SK-N-DZ (cell line): ENCODE measurements at regions not wholly inside any gene's neighbourhood (a gene's known extent, or its start where the extent isn't known, plus 50 kb on each side); places are given as distances from the start of the nearest gene placed in this dataset.

Source experiments
- DNase-seq: peaks from one replicate; pipeline ENCODE4 v3.0.0-alpha.2; 2015; ENCODE audit warnings: low spot score

DNA sequence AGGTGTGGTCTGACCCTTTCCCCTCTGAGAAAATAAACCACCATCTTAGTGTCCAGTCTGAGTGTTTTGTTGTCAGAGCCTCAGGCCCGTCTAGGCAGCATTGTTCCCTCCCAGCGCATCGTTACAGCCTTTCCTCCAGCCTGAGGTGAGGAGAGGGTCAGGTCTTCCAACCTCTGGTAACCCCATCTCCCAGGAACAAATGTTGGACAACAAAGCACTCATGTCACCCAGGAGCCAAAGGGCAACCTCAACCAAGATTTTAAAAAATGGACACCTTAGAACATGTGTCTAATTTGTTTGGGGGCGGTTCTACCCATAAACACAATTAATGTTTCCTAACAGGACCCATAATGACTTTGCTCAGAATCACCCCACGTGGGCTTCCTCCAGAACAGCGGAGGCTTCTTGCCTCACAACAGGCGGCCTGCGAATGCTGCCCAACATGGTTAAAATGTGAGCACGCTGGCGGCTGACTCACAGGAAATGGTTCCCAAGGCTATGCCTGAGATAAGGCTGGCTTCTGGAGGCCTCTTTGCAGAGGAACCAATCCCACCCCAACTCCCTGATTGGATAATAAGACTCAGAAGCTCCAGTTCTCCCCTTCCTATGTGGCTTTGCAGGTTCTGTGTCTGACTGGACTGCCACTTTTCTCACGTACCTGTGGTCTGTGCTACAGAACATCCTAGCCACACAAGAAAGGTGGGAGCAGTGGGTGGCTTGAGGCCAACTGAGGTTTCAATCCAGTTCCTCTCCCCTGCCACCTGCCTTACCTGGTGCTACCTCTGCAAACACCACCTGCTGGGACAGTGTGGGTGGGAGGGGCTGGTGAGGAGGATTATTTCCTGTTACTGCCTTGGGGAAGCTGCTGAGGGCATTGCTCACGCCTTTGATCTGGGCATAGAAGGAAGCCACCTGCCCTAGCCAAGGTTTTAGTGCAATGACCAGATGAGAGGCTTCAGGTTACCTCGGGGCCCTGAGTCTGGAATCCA, 108.8 kb downstream of the B3GNT2 start:
- DNase-seq, result no peak

GRCh38 chr2:62303788-62304187, 107.9 kb downstream of the B3GNT2 start:
- DNase-seq, result no peak

GRCh38 chr2:62302631-62303435, 106.9 kb downstream of the B3GNT2 start:
- DNase-seq, result no peak

GRCh38 chr2:62300925-62301324, 105.0 kb downstream of the B3GNT2 start:
- no peak for DNase-seq

GRCh38 chr2:62297624-62298010, 101.7 kb downstream of the B3GNT2 start:
- no peak for DNase-seq

GRCh38 chr2:62296832-62297623, 101.1 kb downstream of the B3GNT2 start:
- DNase-seq, result no peak

DNA sequence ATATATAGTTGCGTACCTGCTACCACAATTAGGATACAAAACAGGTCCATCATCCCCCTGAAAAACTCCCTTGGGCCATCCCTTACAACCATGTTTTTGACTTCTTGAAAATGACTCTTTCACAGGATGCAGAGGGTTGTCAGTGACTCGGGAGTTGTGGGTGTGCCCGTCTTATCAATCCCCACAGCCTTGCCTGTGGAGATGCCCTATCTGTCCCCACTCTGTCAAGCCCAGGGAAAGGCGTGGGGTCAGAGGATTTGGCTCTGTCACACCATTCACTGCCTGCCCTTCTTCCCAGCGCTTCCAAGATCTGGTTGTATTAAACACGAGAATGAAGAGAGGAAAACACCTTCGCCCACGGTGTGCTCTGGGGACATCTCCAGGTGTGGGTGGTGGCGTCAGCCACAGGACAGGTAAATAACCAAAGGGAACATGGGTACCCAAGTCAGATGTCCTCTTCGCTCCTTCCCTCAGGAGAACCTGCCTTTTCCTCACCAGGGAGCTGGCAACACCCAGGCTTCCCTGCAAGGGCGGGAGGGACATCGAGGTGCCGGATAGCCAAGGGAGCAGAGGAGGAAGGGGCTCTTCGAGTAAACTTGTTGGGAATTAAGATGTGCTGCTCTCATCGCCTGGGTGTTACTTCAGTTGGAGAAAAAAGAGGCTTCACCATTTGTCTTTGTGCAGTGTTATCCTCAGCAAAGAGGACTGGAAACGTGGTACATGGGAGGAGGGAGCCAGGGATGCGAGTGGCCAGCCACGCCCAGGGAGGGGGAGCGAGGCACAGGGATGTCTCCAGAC, 100.3 kb downstream of the B3GNT2 start:
- DNase-seq, result no peak

GRCh38 chr2:62293490-62294271, 97.8 kb downstream of the B3GNT2 start:
- DNase-seq, result peak; percentile 13

DNA sequence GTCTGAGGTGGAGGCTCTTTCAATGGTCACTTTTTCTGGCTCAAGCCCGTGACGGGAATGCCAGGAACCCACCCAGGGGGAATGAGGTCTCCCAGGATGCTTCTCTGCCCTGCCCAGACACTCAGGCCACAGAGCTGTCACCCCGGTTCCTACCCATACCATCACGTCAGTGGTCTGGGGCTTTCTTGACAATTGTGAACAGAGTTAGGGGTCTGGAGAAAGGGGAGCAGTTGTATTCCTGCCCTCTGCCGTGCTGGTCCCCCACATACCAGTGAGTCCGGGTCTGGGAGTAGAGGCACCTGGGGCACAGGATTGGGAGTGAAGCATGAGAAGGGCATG, 97.2 kb downstream of the B3GNT2 start:
- no peak for DNase-seq

DNA sequence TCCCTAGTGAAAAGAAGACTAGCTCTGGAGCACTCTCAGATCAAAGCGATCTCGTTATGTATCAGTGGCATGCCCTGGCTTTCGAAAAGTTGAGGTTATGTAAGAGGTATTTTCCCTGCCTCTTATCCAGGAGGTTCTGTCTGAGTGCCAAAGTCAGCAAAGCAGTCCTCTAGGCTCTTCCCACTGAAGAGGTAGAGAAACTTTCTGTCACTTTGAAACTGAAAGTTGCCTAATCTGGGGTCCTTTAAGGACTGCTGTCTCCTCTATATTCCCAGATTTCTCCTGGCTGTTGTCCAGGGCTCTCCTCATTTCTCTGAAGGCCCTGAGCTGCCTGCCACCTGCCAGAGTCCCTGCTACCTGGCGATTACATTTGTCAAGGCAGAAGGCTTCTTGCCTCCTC, 96.3 kb downstream of the B3GNT2 start:
- no peak for DNase-seq

DNA sequence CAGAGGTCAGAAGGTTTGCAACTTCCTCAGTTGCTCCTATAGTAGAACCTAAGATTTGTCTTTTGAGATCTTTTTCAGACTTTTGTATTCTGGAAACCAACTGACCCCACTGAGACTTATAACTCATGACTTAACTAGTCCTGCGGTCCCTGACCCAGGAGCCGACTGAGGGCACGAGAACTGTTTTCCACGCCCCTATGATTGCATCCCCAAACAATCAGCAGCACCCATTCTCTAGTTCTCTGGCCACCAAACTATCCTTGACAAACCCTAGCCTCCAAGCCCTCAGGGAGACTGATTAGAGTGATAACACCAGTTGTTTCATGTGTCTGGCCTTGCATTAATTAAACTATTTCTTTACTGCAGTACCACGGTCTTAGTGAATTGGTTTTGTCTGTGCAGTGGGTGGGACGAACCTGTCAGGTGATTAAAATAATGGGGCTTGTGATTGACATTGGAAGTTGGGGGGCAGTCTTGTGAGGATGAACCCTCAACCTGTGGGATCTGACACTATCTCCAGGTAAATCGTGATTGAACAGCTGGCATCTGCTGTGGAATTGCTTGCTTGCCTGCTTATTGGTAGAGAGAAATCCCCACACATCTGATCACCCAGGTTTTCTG, 95.7 kb downstream of the B3GNT2 start:
- DNase-seq, result no peak

DNA sequence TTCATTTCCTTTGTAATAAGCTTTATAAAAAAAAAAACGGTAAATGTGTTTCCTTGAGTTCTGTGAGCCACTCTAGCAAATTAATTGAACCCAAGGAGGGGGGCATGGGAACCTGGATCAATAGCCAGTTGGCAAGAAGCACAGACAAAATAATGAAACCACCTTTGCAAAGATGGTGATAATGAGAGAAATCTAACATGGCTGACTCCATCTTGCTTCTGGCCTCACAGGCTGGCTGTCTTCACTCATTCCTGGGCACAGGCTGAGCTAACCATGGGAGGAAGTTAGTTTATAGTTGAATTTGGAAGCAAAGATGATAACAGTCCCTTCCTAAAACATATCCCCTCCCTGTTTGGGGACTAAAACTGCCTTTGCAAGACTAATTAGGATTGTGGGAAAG, 95.1 kb downstream of the B3GNT2 start:
- DNase-seq, result no peak

DNA sequence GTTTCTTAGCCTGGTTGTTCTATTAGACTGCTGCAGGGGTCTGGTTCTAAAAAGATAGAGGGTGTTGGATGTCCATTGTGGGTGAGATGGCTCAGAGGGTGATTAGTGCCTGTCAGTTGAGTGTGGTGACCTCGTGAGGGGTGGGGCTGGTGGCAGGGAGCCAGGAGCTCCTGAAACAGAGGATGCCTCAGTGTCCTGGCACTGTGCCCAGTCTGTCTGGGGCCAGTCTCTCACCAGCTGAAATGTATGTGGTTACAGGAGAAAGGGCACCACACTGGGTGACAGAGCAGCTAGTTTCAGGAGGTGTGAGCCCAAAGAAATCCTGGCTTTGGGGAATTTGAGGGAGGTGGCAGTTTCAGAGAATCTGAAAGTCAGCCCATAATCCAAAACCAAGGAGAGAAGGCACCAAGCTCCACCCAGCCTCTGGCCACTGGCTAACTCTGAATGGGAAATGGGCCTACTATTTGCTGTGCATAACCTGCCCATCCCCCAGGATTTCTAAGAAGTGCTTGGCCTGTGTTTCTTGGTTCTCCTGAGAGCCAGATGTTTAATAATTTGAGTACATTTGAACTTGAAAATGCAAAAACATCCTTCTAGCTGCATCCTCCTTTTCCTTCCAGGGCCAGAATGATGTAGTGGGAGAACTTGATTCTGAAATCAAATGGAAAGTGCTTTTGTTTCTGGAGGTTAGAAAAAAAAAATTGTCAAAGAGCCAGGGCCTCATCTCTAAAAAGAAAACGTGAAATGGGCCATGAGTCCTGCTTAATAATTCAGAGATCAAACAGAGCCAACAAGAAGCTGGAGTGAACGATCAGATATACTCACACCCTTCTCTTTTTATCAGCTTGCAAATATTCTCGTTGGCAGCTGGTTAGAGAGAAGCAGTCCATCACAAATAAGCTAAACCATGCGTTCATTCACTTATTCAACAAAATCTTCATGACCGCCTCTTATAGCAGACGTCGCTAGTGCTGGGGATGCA, 92.3 kb downstream of the B3GNT2 start:
- no peak for DNase-seq

GRCh38 chr2:62287282-62287681, 91.4 kb downstream of the B3GNT2 start:
- no peak for DNase-seq

DNA sequence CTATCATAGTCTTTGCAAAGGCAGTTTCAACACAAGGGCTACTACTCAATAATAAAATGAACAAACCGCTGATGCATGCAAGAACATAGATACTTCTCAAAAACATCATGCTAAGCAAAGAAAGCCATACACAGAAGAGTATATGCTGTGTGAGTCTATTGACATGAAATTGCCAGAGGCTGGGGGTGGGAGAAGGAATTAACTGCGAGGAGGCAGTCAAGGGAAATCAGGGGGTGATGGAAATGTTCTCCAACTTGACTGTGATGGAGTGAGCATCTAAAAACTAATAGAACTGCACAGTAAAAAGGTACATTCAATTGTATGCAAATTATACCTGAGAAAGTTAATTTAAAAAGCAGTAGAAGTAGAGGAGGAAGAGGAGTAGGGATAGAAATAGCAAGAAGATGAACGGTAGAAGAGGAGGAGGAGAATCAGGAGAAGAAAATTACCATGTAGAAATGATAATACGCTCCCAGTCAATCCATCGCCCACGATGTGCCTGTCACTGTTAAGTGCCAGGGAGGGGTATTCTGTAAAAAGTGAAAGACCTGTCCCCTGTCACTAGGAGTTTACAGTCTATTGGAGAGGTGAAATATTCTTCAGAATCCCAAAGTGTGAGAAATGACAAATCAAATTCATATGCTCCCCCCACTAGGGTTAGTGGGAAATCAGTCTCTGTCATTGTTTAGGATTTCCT, 90.3 kb downstream of the B3GNT2 start:
- DNase-seq, result no peak

GRCh38 chr2:62284980-62285379, 89.1 kb downstream of the B3GNT2 start:
- DNase-seq, result no peak

DNA sequence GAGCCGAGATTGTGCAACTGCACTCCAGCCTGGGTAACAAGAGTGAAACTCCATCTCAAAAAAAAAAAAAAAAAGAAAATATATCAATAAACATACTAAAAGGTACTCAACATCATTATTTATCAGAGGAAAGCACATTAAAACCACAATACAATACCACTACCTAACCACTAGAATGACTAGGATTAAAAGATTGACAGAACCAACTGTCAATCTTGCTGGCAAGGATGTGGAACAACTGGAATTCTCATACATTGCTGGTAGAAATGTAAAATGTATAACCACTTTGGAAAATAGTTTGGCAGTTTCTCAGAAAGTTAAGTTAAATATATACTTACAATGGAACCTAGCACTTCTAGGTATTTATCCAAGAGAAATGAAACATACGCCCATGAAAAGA, 88.6 kb downstream of the B3GNT2 start:
- no peak for DNase-seq

- no peak for DNase-seq
Observed at GRCh38 chr2:62283147-62283546, 87.2 kb downstream of the B3GNT2 start.
